ENCODE measurements at regions not wholly inside any gene's neighbourhood (a gene's known extent, or its start where the extent isn't known, plus 50 kb on each side); places are given as distances from the start of the nearest gene placed in this dataset.
"Not testable (repeated sequence)": the region's sequence is repeated elsewhere in the genome, so short reads cannot be mapped to it uniquely, and the experiment has no call there.

DNA sequence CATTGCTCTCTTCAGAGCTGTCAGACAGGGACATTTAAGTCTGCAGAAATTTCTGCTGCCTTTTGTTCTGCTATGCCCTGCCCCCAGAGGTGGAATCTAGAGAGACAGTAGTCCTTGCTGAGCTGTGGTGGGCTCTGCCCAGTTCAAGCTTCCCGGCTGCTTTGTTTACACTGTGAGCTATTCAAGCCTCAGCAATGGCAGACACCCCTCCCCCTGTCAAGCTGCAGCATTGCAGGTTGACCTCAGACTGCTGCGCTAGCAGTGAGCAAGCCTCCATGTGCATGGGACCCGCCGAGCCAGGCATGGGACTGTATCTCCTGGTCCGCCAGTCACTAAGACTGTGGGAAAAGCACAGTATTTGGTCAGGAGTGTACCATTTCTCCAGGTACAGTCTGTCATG, 53.6 kb upstream of the MAPK10 start:
- not testable (repeated sequence) for DNase-seq

GRCh38 chr4:86414686-86415085, 54.8 kb upstream of the MAPK10 start:
- no peak for DNase-seq

DNA sequence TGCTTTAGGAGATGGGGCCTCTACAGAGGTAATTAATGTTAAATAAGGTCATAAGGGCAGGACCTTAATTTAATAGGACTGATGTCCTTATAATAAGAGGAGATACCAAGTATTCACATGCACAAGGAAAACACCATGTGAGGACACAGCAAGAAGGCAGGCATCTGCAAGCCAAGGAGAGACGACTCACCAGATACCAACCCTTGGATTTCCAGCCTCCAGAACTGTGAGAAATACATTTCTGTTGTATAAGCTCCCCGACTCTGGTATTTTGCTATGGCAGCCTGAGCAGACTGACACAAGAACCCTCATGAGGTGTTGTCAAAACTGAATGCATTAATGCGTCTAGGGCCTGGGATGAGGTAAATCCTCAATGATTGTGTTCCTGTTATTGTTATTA, 56.2 kb upstream of the MAPK10 start:
- no peak for DNase-seq

DNA sequence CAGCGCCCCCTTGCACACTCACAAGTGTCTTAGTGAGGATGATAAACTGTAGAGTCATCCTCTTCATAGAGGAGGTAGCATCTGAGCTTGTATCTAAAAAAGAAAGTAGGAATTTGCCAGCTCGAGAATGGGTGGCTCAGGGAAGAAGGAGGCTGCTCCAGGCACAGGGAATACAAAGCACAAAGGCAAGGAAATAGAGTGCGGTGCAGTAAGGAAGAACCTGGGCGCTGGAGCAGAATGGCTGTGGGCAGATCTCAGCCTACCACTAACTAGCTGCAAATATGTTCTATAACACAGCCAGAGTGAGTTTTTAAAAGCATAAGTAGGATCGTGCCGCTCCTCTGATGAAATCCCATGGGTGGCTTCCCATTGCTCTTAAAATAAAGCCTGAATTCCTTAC, 61.6 kb upstream of the MAPK10 start:
- DNase-seq, result no peak

GRCh38 chr4:86431543-86432116, 71.8 kb upstream of the MAPK10 start:
- no peak for DNase-seq

DNA sequence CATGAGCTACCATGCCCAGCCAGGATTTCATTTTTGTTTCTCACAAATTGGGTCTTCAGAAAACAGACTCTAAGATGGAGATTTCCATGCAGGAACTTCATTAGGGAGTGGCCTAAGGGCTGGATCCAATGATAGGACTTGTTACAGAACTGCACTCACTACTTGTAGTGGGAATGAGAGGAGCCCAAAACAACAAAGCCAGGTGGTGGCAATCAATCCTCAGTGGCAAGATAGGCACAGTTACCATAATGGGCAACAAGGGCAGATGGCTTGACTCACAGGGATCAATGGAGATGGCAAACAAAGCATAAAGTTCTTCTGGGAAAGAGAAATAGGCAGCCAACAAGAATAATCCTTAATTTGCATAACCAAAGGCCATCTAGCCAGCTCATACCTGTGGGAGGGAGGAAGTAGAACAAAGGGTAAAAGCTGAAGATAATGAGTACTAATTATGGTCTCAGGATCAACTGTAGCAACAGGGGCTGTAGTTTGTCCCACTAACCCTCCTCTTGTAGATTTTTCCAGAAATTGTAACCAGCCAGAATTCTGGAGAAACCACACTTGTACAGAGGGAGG, 72.8 kb upstream of the MAPK10 start:
- no peak for DNase-seq

- no peak for DNase-seq
These were observed 79.4 kb upstream of the MAPK10 start for GRCh38 chr4:86439293-86439692.

DNA sequence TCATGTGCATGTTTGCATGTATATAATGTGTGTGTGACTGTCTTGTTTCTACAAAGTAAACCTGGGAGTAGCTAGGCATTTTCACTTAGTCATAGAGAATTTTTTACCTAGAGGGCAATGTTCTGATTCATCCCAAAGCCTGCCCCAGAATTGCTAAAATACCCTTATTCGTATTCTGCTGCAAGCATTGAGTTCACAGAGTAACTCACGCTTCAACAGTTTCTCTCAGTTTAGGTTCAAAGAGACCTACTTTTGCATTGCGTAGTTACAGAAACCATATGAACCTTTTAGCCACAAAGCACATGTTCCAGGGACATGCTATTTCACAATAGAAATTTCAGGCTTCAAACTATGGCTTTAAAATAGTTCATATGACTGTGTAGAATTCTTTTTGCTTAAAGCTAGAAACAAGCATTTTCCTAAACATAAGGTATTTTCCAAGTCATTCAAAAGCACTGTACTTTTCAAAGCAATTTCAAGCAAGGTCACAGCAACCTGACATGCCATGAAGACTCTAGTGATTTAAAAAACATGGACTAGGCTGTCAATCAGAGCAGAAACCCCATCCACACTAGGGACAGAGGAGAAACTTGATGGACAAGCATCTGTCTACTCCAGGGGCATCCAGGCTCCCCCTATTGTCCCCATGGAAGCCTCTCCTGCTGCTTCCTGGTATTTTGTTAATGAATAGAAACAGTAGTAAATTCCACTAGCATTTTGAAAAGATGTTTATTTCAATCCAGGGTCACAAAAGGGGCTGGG, 81.5 kb upstream of the MAPK10 start:
- no peak for DNase-seq

- no peak for DNase-seq
These were observed 83.0 kb upstream of the MAPK10 start for GRCh38 chr4:86442881-86443280.

- DNase-seq, result no peak
These were observed 83.6 kb upstream of the MAPK10 start for GRCh38 chr4:86443495-86443894.

DNA sequence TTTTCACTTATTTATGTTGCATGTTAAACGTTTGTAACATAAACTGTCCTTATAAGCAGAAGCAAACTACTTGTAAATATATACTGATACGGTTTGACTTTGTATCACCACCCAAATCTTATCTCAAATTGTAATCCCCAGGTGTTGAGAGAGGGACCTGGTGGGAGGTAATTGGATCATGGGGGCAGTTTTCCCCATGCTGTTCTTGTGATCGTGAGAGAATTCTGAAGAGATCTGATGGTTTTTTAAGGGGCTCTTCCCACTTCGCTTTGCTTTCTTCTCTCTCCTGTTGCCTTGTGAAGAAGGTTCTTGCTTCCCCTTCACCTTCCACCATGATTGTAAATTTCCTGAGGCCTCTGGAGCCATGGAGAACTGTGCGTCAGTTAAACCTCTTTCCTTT, 87.1 kb upstream of the MAPK10 start:
- DNase-seq, result no peak

DNA sequence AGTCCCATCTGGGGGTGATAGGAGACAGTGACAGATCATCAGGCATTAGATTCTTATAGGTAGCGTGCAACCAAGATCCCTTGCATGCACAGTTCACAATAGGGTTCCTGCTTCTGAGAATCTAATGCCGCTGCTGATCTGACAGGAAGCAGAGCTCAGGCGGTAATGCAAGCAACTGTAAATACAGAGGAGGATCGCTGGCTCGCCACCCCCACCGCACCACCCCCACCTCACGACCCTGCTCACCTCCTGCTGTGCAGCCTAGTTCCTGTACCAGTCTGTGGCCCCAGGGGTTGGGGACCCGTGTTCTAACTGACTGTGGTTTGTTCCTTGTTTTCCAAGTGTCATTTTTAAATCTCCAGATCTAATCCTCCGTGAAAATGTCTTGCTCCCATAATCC, 89.0 kb upstream of the MAPK10 start:
- DNase-seq, result no peak

DNA sequence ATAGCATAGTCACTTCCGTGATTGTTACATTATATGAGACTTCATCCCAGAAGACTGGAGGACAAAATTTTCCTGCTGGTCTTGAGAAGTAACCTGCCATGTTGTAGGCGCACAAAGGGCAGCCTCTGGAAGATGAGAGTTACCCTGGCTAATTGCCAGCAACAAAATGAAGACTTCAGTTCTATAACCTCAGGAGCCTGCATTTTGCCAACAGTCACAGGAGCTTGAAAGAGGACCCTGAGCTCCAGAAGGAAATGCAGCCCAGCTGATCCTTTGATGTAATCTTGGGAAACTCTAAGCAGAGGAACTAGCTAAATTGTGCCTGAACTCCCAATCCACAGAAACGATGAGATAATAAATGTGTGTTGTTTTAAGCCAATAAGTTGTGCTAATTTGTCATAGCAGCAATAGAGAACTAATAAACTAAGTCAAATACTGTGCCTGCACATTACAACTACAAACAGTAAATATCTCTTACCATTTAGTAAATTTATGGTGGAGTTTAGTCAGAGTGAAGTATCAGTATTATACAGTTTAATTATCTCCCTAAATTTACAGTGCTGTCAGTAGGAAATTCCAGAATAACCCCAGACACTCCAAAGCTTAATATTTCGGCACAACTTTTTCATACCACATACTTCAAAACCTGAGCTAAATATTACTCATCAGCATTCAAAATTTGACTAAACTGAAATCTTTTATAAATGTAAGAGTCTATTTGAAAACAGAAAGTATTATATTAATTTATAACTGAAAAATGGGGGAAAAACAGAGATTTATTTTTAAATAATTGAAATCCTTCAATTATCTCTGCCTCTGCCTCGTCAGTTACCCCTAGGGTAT, 90.1 kb upstream of the MAPK10 start:
- DNase-seq, result no peak

- DNase-seq, result no peak
These were observed 91.0 kb upstream of the MAPK10 start for GRCh38 chr4:86450861-86451260.

- DNase-seq, result no peak
These were observed 91.9 kb upstream of the MAPK10 start for GRCh38 chr4:86451560-86452330.

DNA sequence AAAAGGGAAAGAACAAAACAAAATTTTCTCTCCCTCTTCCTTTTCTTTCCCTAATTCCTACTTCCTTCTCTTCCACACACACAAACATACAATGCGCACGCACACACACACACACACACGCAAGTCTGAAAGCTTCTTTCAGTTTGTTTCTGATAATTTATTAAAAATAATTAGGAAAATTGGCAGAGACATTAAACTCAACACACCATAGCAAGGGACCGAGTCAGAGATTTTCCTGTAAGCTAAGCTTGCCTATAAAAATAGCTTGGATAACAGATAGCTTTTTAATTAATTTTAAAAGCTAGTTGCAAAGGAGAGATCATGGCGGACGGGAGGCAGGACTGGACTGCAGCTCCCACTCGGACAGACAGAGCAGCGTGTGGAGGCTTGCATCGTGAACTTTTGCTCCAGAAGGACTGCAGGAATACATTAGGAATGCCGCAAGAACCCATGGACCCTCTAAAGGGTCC, 92.6 kb upstream of the MAPK10 start:
- DNase-seq, result no peak

DNA sequence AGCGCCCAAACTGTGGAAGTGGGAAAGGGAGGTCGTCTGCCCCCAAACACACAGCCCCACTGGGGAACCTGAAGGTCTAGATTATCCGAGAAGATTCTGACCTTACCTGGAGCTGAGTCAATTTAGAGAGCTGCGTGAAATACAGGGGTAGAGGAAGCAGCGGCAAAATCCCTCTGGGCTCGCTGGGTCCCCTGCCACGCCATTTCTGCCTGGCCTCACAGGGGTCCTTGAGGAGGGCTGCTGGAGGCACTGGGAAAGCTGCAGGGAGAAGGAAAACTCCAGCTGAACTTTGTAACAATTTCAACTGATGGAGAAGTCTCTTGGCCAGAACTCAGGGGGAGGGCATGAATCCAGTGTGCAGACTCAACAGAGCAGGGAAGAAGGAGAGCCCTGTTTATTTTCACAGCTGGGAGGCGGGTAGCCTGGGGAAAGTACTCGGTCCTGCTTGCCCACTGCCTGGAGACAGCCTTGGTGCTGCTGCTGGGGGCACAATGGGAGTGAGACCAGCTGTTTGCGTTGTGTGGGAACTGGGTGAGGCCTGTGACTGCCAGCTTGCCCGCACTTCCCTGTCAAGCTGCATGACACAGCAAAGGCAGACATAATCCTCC, 93.2 kb upstream of the MAPK10 start:
- no peak for DNase-seq

DNA sequence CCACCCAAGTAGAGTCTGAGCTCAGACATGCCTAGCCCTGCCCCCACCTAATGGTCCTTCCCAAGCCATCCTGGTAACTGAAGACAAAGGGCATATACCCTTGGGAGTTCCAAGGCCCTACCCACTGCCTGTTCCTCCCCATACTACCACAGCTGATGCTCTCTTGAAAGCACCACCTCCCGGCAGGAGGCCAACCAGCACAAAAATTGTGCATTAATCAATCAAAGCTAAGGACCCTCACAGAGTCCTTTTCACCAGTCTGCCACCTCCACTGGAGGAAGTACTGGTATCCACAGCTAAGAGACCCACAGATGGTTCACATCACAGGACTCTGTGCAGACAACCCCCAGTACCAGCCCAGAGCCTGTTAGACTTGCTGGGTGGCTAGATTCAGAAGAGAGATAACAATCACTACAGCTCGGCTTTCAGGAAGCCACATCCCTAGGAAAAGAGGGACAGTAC, 93.8 kb upstream of the MAPK10 start:
- DNase-seq, result not testable (repeated sequence)

GRCh38 chr4:86461849-86462248, 102.0 kb upstream of the MAPK10 start:
- no peak for DNase-seq

GRCh38 chr4:86472377-86473019, 112.6 kb upstream of the MAPK10 start:
- DNase-seq, result no peak

- not testable (repeated sequence) for DNase-seq
These were observed 116.0 kb upstream of the PTPN13 start for GRCh38 chr4:86478151-86478550.

DNA sequence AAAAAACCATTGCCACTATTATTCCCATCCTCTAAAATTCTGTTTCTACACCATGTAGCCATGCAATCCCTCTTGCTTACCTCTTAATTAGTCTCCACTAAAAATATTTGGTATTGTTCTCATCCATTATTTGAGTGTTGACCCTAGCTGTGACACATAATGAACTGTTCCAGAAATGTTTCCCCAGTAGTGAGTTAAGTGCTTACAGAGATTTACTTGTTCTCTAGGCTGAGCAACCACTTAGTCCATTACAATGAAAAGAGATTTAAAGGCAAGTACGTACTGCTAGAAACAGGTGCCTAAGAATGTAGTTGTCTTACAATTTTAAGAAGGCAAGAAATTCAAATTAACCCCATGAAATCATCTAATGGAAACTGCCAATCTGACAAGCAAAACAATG, 112.7 kb upstream of the PTPN13 start:
- no peak for DNase-seq

All from CD4-positive, alpha-beta T cell treated with Interleukin-6 for 4 hours (primary cell).